ENCODE measurements at regions not wholly inside any gene's neighbourhood (a gene's known extent, or its start where the extent isn't known, plus 50 kb on each side); places are given as distances from the start of the nearest gene placed in this dataset.

DNA sequence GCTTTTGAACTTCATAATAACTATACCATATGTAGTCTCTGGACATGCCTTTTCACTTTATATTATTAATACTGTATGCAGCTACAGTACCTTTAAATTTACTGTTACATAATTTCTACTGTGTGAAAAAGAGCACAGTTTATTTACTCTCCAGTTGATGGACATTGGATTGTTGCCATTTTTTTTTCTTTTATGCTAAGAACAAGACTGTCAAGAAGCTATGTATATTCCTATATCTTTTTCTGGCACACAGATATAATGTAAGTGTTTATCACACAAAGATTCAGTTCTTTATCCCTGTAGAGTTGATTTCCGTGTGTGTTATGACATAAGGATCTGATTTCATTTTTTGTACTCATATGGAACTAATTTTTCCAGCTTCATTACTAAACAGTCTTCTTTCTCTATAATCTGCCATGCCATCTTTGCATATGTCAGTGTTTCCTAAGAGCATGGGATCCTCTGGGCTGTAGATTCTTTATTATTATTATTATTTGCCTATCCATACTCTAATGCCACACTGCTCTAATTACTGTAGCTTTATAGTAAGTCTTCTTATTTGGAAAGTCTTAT is 593.0 kb upstream of the ATP2B1 start:
- DNase-seq: no peak

DNA sequence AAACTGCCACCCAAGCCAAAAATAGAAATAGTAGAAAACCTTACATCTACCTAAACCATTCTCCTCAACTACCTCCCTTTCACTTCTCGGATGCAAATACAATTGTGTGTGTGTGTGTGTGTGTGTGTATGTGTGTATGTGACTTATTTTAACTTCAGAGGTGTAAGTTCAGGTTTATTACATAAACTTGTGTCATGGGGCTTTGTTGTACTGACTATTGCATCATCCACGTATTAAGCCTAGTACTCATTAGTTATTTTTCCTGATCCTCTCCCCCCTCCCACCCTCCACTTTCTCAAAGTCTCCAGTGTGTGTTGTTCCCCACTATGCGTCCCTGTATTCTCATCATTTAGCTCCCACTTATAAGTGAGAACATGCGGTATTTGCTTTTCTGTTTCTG is 592.5 kb upstream of the ATP2B1 start:
- DNase-seq: no peak

DNA sequence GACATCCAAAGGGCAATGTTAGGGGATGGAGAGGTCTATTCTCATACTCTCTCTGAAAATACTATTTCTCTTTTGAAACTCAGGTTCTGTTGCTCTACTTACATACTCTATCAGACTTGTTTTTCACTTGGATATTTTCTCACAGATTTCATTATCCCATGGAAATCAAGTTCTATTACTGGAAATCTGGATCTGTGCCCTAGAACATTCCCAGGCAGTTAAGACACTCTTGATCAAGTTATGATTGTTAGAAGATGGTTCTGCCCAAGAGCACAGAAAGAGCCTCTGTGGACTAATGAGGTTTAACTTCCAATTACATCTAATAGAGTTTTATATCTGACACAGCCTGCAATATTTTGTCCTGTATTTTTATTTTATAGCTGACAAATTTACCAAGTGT is 591.0 kb upstream of the ATP2B1 start:
- no peak for DNase-seq

DNA sequence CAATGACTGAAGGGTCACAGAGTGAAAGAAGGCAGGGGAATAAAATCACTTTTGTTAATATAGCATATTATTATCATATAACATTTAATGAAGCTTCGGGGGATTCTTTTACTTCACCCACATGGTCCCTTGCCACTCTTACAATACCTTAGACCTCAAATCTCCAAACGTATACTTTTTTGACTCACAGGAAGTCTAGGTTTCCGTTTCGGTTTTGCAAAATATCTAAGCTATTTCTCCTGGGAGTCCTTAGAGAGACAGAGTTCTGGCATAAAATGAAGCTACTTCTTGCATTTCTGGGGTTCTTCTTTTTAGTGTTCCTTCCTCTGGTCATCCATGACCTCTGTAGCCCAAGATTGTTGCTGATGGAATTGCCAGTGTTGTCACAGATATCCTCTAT is 590.5 kb upstream of the ATP2B1 start:
- no peak for DNase-seq

DNA sequence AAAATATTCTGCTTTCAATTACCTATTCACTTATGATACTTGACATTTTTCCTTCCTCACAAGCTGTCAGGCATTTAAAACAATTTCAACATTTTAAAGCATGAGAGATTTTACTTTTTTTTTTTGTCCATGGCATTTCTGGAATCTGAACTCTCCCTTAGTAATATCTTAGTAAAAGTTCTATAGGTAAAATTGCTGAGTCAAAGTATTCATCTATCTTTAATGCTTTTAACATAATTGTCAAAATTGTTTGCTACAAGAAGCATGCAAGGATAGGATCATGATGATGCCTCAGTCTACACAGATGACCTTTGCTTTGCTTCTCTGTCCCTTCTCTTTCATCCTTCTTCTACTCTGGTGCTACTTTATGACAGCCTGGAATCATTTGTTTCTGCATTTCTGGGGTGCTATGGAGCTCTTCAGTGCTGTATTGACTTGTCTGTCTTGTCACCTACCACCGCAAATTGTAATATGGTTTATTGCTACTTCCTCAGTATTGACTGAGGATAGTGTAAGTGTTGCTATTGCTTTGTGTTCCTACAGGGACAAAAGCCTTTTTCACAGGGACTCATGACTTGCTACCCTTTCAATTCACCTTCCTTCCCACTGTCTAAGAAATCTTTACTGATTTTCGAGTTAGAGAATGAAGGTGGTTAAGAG is 589.8 kb upstream of the ATP2B1 start:
- DNase-seq: no peak

DNA sequence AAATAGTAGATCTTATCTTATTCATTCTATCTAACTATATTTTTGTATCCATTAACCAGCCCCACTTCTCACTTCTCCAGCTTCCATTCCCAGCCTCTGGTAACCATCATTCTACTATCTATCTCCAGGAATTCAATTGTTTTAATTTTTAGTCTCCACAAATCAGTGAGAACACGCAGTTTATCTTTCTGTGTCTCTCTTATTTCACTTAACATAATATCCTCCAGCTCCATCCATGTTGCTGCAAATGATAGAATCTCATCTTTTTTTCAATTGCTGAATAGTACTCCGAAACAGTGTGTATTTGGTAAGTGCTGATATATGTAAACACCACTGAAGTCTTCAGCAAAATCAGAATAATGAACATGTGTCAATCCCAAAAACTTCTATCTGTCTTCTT is 587.2 kb upstream of the ATP2B1 start:
- no peak for DNase-seq

DNA sequence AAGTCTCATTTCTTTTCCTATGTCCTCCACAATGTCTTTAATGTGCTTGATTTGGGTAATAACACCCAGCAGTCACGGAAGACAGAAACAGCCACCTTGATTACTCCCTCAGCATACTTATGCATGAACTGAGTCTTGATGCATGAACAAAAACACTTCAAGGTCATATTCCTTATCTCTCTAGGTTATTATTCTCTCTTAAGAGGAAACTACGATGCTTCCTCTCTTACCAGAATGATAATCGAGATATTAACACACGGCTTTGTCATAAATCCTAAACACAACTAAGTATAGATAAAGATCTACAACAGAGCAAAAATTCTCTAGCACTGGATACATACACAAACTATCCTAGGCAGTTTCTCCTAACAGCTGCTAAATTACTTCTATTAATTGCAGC is 583.5 kb upstream of the ATP2B1 start:
- DNase-seq: no peak

DNA sequence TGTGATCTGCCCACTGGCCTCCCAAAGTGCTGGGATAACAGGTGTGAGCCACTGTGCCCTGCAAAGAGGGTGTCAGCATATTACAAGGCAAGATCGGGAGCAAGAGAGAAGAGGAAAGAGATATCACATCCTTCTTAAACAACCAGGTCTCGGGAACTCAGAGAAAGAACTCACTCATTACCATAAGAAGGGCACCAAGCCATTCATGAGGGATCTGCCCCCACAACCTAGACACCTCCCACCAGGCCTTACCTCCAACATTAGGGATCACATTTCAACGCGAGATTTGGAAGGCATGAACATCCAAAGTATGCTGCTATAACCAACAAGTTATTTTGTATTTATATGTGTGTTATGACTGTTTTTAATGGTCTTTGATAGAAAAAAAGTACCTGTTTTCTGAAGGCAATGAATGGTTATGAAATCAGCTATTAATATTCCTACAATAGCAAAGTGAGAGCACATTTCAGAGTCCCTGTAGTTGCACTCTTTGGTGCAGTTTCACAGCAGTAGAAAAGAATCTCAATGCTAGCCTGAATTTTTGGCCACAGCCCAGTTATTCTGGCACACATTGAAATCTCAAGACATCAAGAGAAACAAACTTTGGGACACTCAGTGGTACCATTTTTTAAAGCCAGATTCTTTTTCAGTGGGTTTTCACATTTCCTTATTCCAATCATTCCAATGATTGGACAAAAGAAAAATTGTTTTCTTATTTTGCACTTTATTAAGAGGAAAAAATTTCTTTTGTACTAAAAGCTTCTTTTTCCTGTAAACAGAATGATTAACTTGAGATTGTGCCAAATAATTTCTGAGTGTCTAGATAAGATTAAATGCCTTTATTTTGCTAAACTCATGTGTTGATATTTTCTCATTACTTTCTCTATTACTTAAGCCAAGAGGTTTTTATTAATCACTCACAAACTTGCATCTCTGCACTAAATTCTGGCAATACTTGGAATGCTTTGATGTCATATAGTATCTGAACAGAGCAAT is 582.6 kb upstream of the ATP2B1 start:
- no peak for DNase-seq

DNA sequence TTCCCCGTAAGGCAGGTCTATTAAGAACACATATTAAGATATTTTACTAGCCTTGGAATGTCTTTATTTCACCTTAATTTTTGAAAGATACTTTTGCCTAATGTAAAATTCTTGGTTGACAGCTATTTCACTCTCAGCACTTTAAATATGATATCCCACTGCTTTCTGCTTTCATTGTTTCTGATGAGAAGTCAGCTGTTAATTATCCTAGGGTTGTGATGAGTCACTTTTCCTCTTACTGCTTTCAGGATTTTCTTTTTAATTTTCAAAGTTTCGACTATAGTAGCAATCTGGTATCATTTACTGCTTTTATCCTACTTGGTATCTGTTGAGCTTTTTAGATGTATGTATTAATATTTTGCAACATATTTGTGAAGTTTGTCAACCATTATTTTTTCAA is 578.9 kb upstream of the ATP2B1 start:
- DNase-seq: no peak

DNA sequence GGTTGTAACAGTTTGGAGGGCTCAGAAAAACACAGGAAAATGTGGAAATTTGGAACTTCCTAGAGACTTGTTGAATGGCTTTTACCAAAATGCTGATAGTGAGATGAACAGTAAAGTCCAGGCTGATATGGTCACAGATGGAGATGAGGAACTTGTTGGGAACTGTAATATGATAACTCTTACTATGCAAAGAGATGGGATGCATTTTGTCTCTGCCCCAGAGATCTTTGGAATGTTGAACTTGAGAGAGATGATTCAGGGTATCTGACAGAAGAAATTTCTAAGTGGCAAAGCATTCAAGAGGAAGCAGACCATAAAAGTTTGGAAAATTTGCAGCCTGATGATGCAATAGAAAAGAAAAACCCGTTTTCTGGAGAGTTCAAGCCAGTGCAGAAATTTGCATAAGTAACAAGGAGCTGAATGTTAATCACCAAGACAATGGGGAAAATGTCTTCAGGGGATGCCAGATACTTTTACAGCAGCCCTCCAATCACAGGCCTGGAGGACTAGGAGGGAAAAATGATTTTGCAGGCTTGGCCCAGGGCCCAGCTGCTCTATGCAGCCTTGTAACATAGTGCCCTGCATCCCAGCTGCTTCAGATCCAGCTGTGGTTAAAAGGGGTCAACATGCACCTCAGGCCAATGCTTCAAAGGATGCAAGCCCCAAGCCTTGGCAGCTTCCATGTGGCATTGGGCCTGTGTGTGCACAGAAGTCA is 572.7 kb upstream of the ATP2B1 start:
- DNase-seq: no peak

DNA sequence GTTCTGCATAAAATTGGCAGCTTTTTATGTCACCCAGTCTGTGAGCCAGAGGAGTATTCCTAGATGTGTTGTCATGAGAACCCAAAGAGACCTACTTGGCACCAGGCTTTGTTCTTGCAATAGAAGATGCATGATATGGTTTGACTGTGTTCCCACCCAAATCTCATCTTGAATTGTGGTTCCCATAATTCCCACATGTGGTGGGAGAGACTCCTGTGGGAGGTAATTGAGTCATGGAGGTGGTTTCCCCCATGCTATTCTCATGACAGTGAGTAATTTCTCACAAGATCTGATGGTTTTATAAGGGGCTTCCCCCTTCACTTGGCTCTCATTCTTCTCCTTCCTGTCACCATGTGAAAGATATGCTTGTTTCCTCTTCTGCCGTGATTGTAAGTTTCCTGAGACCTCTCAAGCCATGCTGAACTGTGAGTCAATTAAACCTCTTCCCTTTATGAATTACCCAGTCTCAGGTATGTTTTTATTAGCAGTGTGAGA is 572.0 kb upstream of the ATP2B1 start:
- DNase-seq: peak; percentile 22

DNA sequence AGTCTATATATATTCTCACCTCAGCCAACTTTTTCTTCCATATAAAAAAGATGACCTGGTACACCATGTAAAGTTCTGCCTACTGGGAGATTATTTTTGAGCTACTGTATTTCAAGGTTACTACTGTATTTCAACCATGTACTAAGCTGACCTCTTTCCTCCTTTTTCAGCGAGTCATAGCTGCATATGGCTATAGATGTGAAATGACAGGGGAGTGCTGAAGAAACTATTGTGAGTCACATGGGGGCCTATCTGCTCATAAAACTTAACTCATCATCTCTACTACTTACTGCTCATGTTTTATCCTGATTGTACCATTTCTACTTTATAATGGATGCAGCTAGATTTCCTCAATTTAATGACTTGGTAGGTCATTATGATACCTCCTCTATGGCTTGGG is 571.4 kb upstream of the ATP2B1 start:
- no peak for DNase-seq

DNA sequence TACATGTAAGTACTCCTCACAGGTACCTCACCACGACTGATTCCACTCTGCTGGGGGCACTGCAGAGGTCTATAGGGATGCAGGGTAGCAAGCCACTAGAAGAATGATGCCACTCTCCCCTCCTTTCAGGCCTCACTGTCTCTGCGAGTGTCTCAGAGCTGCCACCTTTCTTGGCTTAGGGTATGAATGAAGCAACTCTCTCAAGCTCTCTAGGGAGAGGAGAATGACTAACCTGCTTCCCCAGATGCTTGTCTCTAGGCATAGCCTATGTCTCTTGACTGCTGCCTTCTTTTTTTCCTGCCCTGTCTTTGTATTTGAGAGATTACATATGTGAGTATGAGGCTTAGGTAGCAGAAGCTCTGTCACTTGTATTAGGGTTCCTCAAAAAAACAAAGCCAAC is 566.5 kb upstream of the ATP2B1 start:
- DNase-seq: no peak

DNA sequence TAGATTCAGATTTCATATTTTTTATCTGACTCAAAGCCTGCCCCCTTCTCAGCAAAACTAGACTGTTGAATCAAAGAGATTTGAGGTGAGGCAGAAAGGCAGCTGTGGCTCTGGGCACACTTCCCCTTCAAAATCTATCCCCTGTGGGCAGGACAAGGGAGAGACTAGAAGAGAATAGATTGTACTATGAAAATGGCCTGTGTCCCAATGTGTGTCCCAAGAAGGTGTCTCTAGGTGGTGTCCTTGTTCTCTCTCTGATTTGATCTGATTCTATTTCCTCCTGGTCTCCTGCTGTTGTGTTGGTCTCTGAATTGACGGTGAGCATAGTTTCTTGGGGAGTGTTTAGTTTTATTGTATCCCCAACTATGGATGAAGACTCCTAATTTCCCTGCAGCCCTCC is 565.8 kb upstream of the ATP2B1 start:
- no peak for DNase-seq

DNA sequence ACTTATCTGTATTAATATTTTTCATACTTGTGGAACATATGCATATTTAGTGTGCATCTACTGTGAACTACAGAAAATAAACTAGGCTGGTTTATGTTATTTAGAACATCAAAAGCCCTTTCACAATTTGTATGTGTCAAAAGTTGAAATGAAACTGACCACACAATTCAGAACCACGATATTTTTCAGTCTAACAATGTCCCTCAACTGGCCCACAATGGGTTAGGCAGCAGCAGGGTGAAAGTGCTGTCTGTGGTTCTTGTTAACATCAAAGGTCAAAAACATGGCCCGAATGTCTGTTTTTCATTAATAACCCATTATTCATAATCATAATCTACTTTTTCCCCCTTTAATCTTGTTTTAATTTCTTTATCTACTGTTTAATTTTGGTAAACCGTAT is 559.9 kb upstream of the ATP2B1 start:
- no peak for DNase-seq

DNA sequence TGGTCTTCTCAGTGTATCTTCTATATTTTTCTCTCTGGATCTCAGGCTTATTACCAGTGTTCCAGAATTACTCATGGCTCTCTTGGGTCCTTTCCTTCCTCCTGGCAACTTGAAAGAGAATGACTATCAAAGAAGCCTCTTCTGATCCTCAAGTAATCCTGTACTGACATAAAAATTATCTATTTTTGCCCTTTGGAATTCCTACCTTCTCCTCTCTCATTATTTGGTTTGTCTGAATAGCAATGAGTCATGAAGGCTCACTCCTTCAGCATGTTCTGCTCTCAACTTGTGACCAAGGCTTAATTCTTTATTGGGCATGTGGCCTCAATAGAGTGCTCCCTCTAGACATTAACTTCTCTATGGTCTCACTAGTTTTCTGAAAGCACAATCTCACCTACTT is 553.6 kb upstream of the ATP2B1 start:
- no peak for DNase-seq

DNA sequence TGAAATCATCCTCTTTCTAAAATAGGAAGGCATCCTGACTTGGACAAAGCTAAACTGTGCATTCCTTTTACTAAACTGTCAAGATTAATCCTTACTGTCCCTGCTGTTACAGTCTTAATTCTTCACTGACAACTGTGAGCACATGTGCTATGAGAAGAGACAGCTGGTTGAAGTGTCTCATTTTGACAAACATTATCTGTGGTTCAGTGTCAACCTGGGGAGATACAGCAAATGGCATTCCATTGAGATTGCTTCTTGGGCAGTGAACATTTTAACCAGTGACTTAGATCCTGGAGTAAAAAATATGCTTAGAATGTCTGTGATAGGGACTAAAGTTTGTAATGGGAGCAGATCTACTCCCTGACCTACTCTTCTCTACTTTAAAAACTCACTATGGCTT is 552.6 kb upstream of the ATP2B1 start:
- no peak for DNase-seq

DNA sequence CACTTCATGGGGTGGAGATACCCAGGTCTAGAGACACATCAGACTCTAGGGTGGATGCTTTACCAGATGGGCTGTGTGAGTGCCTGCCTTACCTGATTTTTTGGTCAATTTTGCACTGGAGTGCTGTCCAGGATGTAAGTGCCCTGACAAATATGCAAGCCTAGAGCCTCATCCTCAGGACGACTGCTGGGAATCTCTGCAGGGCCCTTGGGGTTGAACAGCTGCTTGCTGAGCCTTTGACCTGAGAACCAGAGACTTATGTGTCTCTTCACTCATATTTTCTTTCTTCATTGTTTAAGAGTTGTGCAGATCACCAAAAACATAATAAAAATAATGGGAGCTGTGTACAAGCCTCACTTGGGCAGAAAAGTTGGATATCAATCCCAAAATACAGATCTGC is 551.5 kb upstream of the ATP2B1 start:
- no peak for DNase-seq

DNA sequence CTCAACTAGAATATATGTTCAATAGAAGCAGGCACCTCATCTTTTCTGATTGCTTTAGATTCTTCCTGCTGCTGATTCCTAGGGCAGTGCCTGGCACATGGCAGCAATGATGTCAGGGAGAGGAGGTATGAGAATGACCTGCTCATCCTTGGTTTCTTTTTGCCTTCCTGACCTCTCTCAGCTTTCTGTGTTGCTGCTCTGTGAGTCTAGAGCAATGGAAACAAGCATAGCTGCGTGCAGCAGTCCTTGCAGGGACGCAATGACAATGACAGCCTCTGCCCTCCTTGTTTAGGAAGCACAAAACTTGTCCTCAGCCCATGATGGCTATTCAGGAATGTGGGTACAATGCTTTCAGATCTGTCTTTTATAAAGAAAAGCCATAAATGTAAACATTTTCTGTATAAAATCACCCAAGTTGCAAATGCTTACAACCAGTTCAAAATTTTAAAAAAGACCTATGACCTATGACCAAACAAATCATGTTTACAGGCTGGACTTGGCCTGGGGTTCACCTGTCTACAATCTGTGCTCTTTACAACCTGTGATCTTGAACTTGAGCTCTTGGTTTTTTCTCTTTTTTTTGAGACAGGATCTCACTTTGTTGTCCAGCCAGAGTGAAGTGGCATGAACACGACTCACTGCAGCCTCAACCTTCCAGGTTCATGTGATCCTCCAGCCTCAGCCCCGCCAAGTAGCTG is 549.4 kb upstream of the ATP2B1 start:
- no peak for DNase-seq

DNA sequence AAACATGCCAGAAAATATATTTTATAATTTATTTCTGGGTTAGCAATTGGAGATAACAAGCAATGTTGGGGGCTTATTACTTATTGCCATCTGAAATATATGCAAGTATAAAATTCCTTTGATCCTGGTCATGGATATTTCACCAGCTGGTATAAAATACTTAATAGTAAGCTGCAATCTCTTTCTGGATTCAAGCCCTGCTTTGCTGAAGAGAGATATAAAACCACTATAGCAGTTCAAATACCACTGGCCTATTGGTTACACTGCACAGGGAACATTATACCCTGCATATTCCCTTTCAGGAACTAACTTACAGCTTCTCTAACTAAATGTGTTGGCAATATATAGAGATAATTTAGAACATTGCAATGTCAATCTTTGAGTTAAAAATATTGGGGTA is 546.2 kb upstream of the ATP2B1 start:
- DNase-seq: no peak

DNA sequence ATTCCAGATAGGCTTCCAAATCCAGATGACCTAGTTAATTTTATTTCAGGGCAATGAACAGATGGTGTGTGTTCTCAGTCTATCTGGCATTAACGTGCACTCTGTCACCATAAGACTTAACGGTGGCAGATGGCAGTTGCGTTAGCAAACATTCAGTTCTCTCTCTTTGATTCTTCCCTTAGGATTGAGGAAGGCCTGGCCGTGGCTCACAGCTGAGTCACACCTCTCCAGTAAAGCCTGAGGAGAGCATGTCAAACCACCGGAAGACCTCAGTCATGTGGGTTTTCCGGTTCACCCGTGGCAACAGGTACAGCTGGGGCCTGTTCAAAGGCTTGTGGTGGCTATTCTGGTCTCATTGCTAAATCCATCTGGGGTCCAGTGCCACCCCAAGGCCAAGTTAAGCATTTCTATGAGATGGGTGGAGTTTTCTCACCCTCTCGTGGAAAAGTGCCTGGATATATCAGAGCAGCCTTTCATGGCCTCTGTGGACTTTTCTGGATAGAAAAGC is 545.1 kb upstream of the ATP2B1 start:
- DNase-seq: peak; percentile 72

DNA sequence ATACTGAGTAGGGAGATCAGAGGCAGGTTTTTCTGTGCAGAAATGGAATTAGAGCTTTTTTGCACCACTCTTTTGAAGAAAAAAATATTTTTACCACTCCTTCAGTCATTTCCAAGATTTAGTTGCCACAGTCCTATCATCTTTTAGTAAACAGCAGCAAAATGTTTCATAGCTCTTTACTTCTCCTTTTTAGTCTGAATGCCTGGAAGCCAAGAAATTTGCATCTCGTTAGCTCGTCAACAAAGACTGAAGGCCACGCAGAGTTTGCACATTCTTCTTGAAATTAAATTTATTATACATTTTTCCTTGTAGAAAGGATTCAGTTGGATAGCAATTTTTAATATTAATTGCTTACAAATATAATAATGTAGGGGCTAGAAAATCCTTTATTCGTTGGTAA is 544.5 kb upstream of the ATP2B1 start:
- no peak for DNase-seq
